Endometrium (tissue), 2 donors: ENCODE measurements at regions not wholly inside any gene's neighbourhood (a gene's known extent, or its start where the extent isn't known, plus 50 kb on each side); places are given as distances from the start of the nearest gene placed in this dataset.
"Not testable (repeated sequence)": the region's sequence is repeated elsewhere in the genome, so short reads cannot be mapped to it uniquely, and the experiment has no call there.

Experiments used
- FAIRE-seq: peaks from 2 replicates; lab custom pipeline; 2012; peaks lifted over from hg19 to GRCh38; lab: Jason Lieb, UNC
- donor health status: control.
- donor health status: control.

DNA sequence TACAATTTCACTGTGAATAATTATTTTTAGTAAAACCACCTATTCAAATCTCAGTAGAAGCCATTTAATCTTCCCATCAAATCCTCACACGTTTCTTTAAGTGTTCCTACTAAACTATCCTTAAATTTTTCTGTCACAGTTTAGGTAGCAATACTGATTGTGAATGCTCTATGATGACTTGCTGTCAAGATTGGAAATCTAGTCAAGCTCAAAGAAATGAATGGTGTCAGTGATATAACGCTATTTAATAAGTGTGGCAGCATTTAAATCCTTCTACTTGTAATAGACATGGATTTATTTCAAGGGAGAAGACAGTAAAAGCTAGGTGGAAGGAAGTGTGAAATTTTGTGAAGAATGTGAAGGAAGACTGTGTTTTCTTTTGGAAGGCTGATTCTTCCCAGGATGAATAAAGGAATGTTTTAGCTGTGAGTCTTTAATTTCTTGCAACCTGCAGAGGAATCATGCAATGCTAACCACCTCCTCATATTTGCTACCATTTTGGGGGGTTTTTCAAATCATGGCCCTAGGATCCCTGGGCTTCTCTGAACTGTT, 936.7 kb upstream of the NEGR1 start:
- no peak for FAIRE-seq

DNA sequence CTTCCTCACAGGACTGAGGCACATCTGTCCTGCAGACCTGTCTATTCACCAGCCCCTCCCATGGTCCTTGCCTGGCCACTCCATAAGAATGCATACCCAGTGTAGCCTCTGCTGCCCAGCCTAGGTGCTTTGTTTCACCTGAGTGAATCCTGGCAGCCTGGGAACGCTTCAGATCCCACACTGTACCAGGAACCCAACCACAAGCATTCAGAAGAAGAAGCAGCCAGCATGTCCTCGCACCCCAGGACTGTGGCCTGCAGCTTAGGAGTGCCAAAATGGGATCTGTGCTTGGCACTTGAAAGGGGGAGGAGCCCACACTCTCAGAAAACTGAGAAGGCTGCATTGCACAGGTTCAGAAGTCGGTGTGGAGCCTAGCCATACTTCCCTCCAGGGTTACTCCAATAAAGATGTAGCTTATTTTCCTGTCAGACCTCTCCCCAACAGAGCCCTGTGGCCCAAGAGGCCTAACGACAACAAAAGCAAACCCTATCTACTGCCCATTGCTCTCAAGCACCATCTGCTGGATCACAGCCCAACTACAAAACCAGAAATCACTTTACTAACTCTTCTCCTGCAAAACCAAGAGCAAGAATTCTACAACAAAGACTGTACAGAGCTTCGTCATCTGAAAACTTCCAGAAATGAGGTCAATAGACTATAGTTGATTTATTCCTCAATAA, 923.1 kb upstream of the NEGR1 start:
- FAIRE-seq: no peak

DNA sequence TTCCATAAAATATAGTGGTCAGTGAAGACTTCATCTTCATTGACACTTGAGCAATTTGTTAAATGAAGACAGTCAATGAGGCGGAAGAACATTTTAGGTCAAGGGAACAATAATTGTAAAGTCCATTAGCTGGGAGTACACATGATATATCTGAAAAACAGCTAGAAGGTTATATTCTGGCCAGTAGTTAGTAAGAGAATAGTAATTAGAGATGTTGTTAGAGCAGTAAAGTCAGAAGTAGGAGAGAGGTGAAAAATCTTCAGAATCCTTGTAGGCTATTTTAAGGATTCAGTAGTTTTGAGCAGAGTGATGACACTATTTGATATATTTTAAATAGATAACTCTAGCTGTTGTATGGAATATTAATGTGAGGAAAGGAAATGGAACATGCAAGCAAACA, 915.6 kb upstream of the NEGR1 start:
- FAIRE-seq: no peak

DNA sequence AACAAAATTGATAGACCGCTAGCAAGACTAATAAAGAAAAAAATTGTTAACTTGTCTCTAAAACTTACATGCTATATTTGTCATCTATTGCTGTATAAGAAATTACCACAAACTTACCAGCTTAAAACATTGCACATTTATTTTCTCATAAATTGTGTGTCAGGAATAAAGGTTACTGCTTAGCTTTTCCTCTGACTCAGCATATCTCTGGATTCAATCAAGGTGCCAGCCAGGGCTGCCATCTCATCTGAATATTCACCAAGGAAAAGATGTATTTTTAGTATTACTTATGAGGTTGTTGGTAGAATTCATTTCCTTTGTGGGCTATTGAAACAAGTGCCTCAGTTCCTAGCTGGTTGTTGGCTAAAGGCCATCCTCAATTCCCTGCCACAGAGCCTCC, 912.6 kb upstream of the NEGR1 start:
- no peak for FAIRE-seq

DNA sequence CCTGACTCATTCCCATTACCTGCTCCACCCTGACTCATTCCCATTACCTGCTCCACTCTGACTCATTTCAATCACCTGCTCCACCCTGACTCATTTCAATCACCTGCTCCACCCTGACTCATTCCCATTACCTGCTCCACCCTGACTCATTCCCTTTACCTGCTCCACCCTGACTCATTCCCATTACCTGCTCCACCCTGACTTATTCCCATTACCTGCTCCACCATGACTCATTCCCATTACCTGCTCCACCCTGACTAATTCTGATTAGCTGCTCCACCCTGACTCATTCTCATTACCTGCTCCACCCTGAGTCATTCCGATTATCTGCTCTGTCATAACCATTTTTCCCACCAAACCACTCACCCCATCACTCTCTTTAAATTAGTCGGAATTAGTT, 901.2 kb upstream of the NEGR1 start:
- FAIRE-seq: not testable (repeated sequence)

DNA sequence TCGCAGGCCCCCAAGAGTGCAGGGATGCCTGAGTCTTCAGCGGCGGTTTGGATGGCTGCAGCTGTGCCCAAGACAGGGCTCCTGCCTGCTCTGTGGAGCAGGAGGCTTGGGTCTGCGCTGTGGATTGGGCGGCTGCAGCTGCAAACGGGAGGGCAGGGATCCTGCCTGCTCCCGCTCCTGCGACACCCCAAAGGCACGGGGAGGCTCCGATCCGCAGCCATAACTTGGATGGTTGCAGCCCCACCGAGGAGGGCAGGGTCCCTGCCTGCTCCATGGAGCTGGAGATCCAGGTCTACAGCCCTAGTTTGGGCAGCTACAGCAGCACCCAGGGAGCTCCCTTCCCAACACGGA, 898.8 kb upstream of the NEGR1 start:
- no peak for FAIRE-seq

DNA sequence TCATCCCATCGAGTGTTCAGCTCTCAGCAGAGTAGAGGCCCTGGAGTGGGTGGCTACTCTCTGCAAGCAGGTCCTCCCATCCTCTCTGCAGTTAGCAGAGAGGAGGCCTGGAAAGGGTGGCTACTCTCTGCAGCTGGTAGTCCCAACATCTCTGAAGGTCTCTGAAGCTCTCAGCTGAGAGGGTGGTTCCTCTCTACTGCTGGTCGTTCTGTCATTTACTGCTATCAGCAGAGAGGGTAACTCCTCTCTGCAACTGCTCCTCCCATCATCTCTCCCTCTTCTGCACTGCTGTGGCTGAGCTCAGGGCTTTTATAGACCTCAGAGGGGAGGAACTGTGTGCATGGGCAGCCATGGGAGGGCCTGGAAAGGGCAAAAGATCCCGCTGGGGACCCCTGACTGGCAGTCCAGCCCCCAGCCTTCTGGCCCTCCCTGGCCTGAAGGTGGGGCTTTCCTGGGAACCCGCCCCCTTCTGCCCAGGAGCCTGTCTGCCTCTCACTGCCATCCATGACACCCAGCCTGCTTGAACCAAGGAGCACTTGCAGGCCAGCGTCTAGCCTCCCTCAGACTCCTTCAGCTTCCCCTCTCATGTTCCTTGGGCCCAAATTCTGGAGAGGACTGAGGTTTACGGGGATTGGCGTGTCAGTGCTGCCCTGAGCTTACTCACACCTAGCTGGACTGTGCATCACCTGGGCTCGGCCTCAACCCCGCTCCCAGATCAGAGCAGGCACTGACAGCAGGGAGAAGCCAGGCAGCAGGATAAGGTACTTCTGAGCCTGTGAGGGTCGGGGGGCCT, 898.3 kb upstream of the NEGR1 start:
- no peak for FAIRE-seq

DNA sequence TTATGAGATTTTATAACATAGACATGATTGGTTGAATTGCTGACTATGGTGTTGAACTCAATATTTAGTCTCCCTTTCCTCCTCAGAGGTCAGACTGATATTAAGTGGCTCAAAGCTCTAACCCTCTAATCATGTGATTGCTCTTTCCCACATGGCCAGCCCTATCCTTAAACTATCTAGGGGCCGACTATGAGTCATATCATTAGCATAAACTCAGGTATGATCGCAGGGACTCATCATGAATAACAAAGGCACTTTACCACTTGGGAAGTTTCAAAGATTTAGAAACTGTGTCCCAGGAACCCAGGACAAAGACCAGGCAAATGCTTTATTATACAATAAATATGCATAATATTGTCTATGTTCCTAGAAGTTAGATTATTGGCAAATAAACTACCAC, 894.6 kb upstream of the NEGR1 start:
- FAIRE-seq: no peak

DNA sequence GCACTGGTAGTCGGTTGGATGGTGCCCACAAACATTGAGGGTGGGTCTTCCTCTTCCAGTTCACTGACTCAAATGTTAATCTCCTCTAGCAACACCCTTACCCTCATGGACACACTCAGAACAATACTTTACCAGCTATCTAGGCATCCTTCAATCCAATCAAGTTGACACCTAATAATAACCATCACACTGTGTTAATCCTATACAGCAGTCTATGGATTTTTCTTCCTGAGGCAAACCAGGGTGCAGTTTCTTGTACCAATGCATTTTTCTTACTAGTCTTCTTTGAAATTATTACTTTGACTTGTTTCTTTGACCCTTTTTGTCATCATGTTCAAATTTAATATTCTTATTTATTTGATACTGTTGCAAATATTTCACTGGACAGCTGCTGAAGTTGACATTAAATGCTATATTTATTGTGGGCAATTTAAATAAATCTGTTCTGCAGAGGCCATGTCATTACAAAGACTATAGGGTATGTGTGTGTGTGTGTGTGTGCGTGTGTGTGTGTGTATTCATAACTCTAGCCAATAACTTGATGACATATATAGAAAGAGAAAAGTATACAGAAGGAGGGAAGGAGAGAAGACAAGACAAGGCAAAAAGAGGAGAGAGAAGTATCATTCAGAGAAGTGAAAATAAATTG, 884.8 kb upstream of the NEGR1 start:
- no peak for FAIRE-seq

DNA sequence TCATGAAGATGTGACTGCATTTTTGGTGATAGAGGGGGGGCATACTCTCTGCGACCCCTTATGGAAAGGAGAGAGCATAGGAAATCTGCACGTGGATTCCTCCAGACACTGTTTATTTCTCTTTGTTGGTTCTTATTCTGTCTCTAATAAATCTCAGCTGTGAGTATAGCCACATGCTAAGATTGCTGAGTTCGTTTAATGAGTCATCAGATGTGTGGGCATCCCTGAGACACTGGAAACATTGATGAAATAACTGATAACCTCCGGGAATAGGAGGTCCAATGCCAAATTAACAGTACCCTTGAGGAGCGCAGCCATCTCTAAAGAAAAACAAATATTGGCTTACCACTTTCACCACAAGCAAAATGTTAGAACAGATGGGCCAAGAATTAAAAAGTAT, 880.2 kb upstream of the NEGR1 start:
- FAIRE-seq: no peak

DNA sequence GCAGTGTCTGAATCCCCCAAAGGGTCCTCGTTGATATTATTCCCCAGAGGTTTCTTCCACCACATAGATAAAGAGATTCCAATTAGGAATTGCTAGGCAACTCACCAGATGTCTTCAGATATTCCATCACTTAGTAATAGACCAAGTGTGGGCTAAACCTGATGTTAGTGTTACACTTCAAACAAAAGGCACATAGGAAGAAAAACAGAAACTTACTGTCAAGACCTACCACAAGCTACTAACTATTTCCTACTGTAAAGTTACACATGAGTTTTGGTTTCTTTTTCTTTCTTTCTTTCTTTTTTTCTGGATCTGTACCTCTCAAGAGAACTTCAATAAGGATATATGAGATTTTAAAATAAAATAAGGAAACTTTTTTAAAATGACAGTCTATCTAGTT, 879.1 kb upstream of the NEGR1 start:
- FAIRE-seq: peak; percentile 37

DNA sequence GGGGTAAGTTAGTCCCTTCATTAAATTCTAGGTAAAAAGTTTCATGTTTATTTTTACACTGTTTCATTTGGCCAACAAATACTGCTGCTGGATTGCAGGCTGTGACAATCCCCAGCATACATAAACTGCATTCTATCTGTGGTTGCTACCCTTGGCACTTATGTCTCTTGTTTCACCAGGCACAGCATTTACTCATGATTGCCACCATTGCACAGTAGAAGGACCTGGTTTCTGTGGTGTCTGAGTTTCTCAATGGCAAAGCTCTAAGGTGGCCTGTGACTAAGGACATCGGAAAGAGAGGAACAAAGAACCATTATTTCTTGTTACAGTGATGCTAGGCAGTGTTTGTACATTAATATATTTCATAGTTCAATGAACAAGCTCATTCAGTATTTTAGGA, 878.4 kb upstream of the NEGR1 start:
- FAIRE-seq: no peak

DNA sequence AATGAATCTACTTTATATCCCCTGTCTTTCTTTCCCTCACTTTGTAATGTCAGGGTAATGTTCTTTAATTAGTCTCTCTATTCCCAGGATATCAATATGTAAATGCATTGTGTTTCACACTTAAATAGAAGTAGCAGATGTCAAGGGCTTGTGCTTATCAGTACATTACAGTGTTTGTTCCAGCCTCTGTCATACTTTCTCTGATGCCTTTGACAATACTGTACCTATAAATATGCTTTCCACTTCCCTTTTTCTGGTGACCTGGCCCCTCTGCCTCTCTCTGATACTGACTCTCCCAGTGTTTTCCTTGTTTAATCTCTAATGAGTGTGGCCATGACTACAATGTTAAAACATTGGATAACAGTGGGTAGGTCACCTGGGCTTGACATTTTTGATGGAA, 862.0 kb upstream of the NEGR1 start:
- FAIRE-seq: no peak

DNA sequence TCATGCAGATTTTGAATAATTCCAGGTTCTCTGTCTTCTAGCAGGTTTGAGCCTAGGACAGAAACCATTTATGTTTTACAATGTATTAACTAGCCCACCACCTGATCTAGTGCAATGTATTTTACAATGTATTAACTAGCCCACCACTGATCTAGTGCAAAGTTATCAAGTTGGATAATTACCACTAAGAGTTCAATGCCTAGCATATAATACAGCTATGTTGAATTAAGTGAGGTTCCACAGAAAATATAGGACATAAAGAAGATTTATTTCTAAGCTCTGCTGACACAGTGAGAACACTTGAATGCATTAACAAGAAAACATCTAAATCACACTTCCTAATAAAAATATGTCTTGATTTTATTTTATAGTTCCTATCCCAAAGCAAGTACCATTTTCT, 854.6 kb upstream of the NEGR1 start:
- no peak for FAIRE-seq

DNA sequence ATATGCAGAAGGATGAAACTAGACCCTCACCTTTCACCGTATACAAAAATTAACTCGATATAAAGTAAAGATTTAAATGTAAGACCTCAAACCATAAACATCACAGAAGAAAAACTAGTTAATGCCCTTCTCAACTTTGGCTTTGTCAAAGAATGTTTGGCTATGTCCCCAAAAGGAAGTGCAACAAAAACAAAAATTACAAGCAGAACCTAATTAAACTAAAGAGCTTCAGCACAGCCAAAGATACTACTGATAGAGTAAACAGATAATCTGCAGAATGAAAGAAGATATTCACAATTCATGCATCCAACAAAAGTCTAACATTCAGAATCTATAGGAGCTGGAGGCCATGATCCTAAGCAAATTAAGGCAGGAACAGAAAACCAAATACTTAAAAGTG, 824.6 kb upstream of the NEGR1 start:
- FAIRE-seq: no peak

DNA sequence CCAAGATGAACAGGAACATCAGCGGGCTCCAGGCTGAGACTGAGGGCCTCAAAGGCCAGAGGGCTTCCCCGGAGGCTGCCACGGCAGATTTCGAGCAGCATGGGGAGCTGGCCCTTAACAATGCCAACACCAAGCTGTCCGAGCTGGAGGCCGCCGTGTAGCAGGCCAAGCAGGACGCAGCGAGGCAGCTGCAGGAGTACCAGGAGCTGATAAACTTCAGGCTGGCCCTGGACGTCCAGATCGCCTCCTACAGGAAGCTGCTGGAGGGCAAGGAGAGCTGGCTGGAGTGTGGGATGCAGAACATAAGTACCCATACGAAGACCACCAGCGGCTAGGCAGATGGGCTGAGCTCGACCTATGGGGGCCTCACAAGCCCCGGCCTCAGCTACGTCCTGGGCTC, 823.4 kb upstream of the NEGR1 start:
- FAIRE-seq: no peak

DNA sequence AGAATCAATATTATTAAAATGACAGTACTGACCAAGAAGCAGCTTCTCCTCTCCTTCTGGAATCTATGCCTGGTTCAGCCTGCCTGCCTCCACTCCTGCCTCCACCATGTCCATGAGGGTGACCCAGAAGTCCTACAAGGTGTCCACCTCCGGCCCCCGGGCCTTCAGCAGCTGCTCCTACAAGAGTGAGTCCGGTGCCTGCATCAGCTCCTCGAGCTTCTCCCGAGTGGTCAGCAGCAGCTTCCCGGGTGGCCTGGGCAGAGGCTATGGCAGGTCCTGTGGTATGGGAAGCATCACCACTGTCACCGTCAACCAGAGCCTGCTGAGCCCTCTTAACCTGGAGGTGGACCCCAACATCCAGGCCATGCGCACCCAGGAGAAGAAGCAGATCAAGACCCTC, 822.4 kb upstream of the NEGR1 start:
- no peak for FAIRE-seq

DNA sequence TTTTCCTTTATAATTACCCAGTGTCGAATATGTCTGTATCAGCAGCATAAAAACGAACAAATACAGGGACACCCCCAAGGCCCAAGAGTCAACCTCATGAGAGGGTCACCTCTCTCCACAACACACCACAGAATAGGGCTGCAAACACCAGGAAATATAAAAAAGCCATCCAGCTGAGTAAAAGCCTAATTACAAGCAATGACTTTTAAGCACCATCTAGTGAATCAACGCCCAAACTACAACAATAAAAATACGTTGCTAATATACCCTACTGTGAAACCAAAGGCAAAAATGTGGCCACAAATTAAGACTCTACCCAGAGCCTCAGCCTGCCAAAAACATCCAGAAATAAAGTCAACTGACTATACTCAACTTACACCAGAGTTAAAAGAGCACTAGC, 817.9 kb upstream of the NEGR1 start:
- no peak for FAIRE-seq

DNA sequence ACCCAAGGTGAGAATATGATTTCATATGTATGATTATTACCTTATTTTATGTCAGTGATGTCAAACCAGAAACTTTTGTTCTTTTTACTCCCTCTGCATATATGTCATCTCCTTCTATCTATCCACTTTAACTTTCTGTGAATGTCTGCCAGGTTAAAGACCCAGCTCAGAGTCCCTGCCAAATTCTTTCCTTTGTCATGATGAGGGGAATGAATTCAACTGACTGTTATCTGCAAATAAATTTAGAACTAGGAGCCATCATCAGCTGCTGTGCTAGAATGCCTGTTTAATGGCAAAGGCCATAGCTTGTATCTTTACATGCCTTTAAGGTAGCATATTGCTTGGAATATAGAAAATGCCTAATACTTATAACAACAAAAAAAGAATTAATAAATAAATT, 815.6 kb upstream of the NEGR1 start:
- no peak for FAIRE-seq

DNA sequence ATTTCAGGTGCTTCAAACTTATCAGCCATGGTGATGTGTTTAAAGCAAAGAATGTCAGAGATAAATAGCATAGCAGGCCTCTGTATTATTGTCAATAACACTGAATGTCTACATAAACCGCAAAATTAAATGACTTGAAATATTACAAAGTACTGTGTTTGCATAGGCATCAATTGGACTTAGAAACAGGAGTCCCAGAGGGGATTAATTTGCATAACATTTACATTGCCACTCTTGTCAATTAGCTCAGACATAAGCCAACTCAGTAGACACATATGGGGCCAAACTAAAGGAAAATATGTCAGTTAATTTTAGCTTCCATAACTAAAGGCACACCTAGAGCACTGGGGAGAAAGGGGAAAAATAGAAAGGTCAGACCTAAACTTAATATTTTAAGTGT, 814.5 kb upstream of the NEGR1 start:
- FAIRE-seq: no peak

DNA sequence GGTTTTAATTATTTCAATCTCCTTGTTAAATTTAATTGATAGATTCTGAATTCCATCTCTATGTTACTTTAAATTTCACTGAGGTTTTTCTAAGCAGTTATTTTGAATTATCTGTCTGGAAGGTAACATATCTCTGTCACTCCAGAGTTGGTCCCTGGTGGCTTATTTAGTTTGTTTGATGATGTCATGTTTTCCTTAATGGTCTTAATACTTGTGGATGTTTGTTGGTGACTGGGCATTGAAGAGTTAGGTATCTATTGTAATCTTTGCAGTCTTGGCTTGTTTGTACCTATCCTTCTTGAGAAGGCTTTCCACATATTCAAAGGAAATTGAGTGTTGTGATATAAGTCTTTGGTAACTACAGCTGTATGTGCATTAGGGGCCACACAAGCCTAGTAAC, 810.0 kb upstream of the NEGR1 start:
- no peak for FAIRE-seq

DNA sequence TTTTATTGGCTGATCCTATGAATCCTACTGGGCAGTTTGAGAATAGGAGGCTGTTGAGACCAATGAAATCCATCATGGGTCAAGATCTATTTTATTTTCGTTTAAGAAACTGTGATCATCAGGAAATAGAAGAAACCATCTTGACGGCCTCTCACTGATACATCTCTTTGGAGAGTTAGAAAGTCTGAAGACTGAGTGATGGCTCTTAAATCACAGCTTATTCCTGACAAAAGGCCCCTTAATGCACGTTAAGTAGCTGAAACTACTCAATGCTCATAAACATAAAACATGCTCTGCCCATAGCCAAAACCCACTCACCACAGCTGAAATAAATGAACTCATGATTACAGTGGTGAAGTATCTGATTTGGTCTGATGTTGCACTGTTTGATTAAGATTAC, 784.5 kb upstream of the NEGR1 start:
- no peak for FAIRE-seq

DNA sequence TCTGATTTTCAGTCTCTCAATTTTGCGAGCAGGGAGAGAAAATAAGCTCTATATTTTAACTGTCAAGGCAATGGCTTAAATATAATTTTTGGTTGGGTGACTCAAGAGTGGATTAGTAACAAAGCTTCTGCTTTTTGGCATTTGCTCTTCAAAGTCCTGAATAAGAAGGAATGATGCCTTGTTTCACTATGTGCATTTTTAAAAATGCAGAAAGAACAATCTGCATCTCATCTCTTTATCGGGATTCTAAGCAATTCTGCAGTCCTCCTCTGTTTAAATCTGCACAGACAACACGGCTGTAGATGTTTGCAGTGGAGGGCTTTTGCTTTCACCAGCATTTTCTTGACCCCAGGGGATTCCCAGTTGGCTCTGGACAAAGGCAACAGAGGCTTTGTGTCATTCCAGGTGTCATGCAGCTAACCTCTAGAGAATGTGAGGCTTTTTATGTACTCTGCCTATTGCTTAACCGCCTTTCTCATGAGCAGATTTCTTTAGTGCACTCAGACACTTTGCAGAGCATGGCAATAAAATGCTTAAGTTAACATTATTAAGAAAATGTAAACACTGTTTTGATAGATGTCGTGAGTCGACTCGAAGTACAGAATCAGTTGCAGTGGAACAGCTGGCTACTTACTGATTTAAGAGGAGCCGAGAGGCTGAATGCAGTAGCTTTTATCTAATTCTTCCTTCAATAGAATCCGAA, 783.2 kb upstream of the NEGR1 start:
- FAIRE-seq: peak; percentile 70
